Ovary (tissue), 7 donors: ENCODE measurements at regions not wholly inside any gene's neighbourhood (a gene's known extent, or its start where the extent isn't known, plus 50 kb on each side); places are given as distances from the start of the nearest gene placed in this dataset.

ENCODE experiments used
- DNase-seq, 5 donors: peaks; one replicate each; pipeline ENCODE4 v3.0.0-alpha.2; 2019 to 2020
- H3K27ac ChIP-seq, 2 donors: fragments of 200-600 bp; one replicate each; pipeline versions ENCODE4 v1.5.1 to v1.8.0; 2019 to 2022
- H3K27me3 ChIP-seq: fragments of 200-600 bp; one replicate; pipeline ENCODE4 v1.8.0; 2022
- H3K36me3 ChIP-seq: fragments of 200-600 bp; sonication (generic); one replicate; pipeline ENCODE4 v1.5.1; 2019
- H3K4me1 ChIP-seq: one replicate; pipeline ENCODE4 v1.8.1; 2013; ENCODE audit warnings: mild to moderate bottlenecking, moderate library complexity; ENCODE audit not compliant: insufficient read depth
- H3K4me3 ChIP-seq: fragments of 200-600 bp; sonication (generic); one replicate; pipeline ENCODE4 v1.5.1; 2017
- H3K9me3 ChIP-seq, 2 donors: fragments of 200-600 bp in 1 of 2; sonication (generic) in 1 of 2; one replicate each; pipeline versions ENCODE4 v1.5.1 to v1.8.1; 2013 to 2019; ENCODE audit warnings: mild to moderate bottlenecking in 1 of 2, moderate library complexity in 1 of 2
- EP300 ChIP-seq: sonication (generic); formaldehyde crosslinking; IDR thresholded peaks from one replicate; pipeline ENCODE4 v1.6.1; 2017; ENCODE audit warnings: antibody characterized with exemption
- POLR2A ChIP-seq: fragments of 450-650 bp; IDR thresholded peaks from one replicate; pipeline ENCODE4 v1.6.1; 2017; ENCODE audit warnings: antibody characterized with exemption, mild to moderate bottlenecking, moderate library complexity
- WGBS, 3 donors: extraction: QIAGEN DNeasy Blood & Tissue Kit in 1 of 3; methylation state at CpG; one replicate each; pipeline versions ENCODE4 v1.1.5 to v1.1.7; 2013 to 2017; 5-methylcytosine and 5-hydroxymethylcytosine counted together
- intact Hi-C, 4 donors: fragments of 100-400 bp; cut with DNase I; formaldehyde crosslinking; loops; one replicate each; pipeline versions ENCODE4 v1.11.0 to v1.15.1; 2022 to 2023
- TF ChIP-seq, protein P1 (sequence below), 3 donors: fragments of 450-650 bp in 2 of 3; fragments of 200-600 bp in 1 of 3; IDR thresholded peaks; one replicate each; pipeline versions ENCODE4 v1.5.1 to v1.8.0; 2016 to 2022; ENCODE audit warnings: antibody characterized with exemption in 3 of 3, mild to moderate bottlenecking in 1 of 3
- donor health status: DM: no; HTN: no; CAD: no; lungs with moderate emphysema.
- donor health status: DM: no; HTN: no; CAD: no.
- donor health status: Bipolar disorder and iron deficiency.
- donor health status: DM: no; HTN: no; CAD: no.
- donor health status: DM: yes; HTN: yes; CAD: no.

DNA sequence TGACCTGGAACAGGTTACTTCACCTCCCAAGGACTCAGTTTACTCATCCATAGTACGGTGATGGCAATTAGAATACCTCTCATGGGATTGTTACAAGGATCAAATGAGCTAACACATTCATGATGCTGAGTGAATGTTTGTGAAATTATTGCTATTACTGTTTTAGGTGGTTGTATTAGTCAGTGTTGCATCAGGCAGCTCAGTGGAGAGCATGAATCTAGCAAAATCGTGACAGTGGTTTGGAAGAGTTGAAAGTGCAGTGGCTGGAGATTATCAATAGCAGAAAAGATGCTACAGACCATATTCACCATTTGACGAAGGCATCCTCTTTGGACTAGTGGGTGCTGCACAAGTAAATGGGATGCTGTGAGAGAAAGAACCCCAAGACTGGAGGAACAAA, 50.4 kb upstream of the CTNNBL1 start:
- intact Hi-C loops, result no loop called here
- Histone ChIP-seq H3K4me1 (no peaks in the 10 kb centered on the region), H3K4me3 (no peak overlapping the region), H3K36me3 (no peaks in the 10 kb centered on the region), H3K27me3 (no peaks in the 10 kb centered on the region), H3K27ac (no peak overlapping the region), H3K9me3 (no peaks in the 10 kb centered on the region)
- no peak for DNase-seq
- TF ChIP-seq, protein P1, sequence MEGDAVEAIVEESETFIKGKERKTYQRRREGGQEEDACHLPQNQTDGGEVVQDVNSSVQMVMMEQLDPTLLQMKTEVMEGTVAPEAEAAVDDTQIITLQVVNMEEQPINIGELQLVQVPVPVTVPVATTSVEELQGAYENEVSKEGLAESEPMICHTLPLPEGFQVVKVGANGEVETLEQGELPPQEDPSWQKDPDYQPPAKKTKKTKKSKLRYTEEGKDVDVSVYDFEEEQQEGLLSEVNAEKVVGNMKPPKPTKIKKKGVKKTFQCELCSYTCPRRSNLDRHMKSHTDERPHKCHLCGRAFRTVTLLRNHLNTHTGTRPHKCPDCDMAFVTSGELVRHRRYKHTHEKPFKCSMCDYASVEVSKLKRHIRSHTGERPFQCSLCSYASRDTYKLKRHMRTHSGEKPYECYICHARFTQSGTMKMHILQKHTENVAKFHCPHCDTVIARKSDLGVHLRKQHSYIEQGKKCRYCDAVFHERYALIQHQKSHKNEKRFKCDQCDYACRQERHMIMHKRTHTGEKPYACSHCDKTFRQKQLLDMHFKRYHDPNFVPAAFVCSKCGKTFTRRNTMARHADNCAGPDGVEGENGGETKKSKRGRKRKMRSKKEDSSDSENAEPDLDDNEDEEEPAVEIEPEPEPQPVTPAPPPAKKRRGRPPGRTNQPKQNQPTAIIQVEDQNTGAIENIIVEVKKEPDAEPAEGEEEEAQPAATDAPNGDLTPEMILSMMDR (IDR thresholded peaks at IDR 0.05), result no peak
- no peak for TF ChIP-seq POLR2A
- 61 to 75% (median 72%) methylated on average over 3 of the region's 3 CpGs for WGBS, 3 donors

DNA sequence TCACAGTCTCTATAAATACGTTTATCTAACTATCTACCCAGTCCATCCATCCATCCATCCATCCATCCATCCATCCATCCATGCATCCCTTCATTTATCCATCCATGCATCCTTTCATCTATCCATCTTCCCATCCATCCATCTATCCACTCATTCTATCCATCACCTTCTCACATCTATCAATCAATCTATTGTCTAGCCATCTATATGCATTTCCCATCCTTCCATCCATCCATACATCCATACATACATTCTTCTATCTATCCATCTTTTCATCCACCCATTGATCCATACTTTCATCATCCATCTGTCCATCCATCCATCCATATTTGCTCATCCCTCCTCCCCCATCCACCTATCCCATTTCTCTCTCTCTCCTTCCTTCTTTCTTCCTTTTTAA, 51.6 kb upstream of the CTNNBL1 start:
- no peak overlapping the region for H3K4me3 ChIP-seq
- H3K27me3 ChIP-seq, result no peaks in the 10 kb centered on the region
- H3K9me3 ChIP-seq, result no peaks in the 10 kb centered on the region
- no peak for TF ChIP-seq EP300
- TF ChIP-seq, protein P1 (IDR thresholded peaks at IDR 0.05), result no peak
- no peak for TF ChIP-seq POLR2A
- H3K36me3 ChIP-seq, result no peaks in the 10 kb centered on the region
- no peak for DNase-seq
- 66 to 76% (median 71%) methylated on average over 1 of the region's 1 CpG for WGBS, 3 donors
- intact Hi-C loops, result no loop called here
- no peaks in the 10 kb centered on the region for H3K4me1 ChIP-seq
- no peak overlapping the region for H3K27ac ChIP-seq

DNA sequence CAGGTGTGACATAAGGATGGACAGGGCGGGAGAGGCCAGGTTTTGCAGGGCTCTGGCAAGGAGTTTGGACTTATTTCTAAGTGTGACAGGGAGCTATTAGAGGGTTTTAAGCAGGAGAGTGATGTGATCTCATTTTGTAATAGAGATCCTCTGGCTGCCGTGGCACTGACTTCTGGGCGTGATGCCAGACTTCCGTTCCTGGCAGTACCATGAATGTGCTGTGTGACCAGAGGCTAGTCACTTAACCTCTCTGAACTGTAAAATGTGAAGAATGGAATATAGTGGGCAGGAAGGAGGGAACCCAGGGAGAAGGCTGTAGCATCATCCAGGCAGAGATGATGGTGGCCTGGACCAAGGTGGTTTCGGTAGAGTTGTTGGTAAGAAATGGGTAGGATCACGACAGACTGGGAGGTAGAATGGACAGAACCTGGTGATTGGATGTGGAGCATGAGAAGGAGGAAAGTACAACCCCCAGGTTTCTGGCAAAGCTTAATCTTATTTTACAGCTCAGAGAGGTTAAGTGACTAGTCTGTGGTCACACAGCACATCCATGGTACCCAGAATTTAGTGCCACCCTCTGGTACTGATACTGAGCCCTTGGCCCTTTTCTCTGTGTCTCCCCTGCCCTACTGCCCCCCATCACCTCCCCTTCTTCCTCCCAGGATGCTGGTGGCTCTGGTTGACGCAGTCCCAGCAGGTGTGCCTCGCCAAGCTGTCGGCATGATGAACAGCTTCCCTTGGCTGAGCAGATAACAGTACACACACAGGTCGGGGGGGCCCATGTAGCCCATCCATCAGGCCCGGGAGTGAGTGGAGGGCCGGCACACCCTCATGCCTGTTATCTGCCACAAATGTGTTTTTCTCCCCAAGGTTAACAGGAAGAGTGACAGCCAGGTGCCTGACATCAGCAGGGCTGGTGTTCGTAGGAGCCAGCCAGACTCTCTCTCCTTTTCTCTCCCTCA, 52.9 kb upstream of the CTNNBL1 start:
- H3K9me3 ChIP-seq, result no peaks in the 10 kb centered on the region
- intact Hi-C loops, result no loop called here
- no peak overlapping the region for H3K4me3 ChIP-seq
- TF ChIP-seq EP300, result no peak
- H3K27ac ChIP-seq, result no peak overlapping the region
- H3K4me1 ChIP-seq, result no peaks in the 10 kb centered on the region
- no peaks in the 10 kb centered on the region for H3K27me3 ChIP-seq
- WGBS, 3 donors, result 29 to 30% (median 29%) methylated on average over 13 of the region's 13 CpGs
- H3K36me3 ChIP-seq, result no peaks in the 10 kb centered on the region
- no peak for DNase-seq

DNA sequence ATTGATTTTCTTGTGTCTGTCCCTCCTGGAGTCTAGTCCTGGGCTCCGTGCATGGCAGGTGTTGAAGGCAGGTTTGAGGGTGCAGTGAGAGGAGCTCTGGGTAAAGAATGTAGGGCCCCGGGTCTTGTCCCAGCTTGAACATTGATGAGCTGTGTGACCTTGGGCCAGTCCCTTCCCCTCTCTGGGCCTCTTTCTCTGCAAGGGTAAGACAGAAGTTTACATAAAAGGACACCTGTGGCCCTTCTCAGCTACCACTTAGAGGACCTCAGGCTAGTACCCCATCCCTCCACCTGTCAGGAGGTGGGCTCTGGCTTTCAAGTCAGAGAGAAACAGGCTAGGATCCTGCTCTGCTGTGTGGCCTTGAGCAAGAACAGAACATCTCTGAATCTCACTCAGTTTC, 55.3 kb upstream of the CTNNBL1 start:
- peaks cover 0 to 3% of the 10 kb centered on the region in 2 donors for H3K9me3 ChIP-seq
- no peak overlapping the region for H3K4me3 ChIP-seq
- DNase-seq, result no peak
- H3K4me1 ChIP-seq, result no peaks in the 10 kb centered on the region
- no peak overlapping the region for H3K27ac ChIP-seq
- no peaks in the 10 kb centered on the region for H3K36me3 ChIP-seq
- H3K27me3 ChIP-seq, result no peaks in the 10 kb centered on the region
- WGBS, 3 donors, result 73 to 98% (median 80%) methylated on average over 2 of the region's 2 CpGs
- no peak for TF ChIP-seq EP300
- TF ChIP-seq, protein P1 (IDR thresholded peaks at IDR 0.05), result no peak
- intact Hi-C loops, result no loop called here

DNA sequence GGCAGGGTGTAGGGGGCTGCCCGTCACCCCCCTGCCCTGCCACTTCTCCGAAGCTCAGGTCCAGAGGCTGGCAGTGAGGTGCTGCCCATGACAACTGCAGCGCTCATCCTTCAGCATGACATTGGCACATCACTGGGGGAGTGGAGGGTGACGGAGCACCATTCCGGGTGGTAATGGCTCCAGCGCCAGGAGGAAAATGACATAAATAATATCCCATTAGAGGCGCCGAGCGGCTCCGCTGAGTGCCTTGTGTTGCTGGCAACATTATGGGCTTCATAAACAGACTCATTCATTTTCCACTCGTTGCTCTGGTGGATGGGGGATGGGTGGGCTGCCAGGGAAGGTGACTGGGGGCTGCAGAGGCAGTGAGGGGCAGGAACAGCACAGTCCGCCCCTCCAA, 56.9 kb upstream of the CTNNBL1 start:
- Histone ChIP-seq H3K27me3 (no peaks in the 10 kb centered on the region), H3K27ac (no peak overlapping the region), H3K4me1 (no peaks in the 10 kb centered on the region), H3K9me3 (peaks cover 0 to 3% of the 10 kb centered on the region in 2 donors), H3K4me3 (no peak overlapping the region), H3K36me3 (no peaks in the 10 kb centered on the region)
- DNase-seq, result no peak
- no peak for TF ChIP-seq POLR2A
- TF ChIP-seq, protein P1 (IDR thresholded peaks at IDR 0.05), result no peak
- TF ChIP-seq EP300, result no peak
- intact Hi-C loops, result no loop called here
- WGBS, 3 donors, result 66 to 78% (median 71%) methylated on average over 12 of the region's 12 CpGs
